OCI-LY7 (cell line): ENCODE measurements at regions not wholly inside any gene's neighbourhood (a gene's known extent, or its start where the extent isn't known, plus 50 kb on each side); places are given as distances from the start of the nearest gene placed in this dataset.
A peak's percentile ranks its signal among the peaks of the same experiment; 100 is the strongest.

Experiments used
- BruUV-seq: library from RNA; stranded (reverse); fragments of 400-500 nt; replicated peaks from 2 replicates; lab custom pipeline; 2021; lab: Mats Ljungman, UMichigan
- CTCF ChIA-PET: fragments of 300-600 bp; sonication (Branson Sonifier 250); formaldehyde crosslinking; loops from one replicate; lab custom pipeline; 2022; ENCODE audit warnings: antibody characterized with exemption; ENCODE audit not compliant: unreplicated experiment; lab: Charles Lee
- POLR2A ChIA-PET: fragments of 300-600 bp; sonication (Branson Sonifier 250); formaldehyde crosslinking; loops from one replicate; lab custom pipeline; 2022; ENCODE audit warnings: antibody characterized with exemption; lab: Charles Lee
- DNase-seq: peaks from one replicate; pipeline ENCODE4 v3.0.0-alpha.2; 2015; ENCODE audit warnings: low spot score
- H2AFZ ChIP-seq: fragments of 200-600 bp; sonication (generic), shearing (Covaris generic); 2 replicates; pipeline ENCODE4 v1.6.1; 2014; ENCODE audit warnings: mild to moderate bottlenecking, antibody characterized with exemption, low read length, moderate library complexity
- H3K27ac ChIP-seq: fragments of 200-600 bp; sonication (generic); 2 replicates; pipeline ENCODE4 v1.5.1; 2014; ENCODE audit warnings: mixed run types, low read depth, mild to moderate bottlenecking, moderate library complexity, low read length, inconsistent platforms; ENCODE audit not compliant: poor library complexity, severe bottlenecking
- H3K36me3 ChIP-seq: fragments of 200-600 bp; sonication (generic); 2 replicates; pipeline ENCODE4 v1.6.1; 2014; ENCODE audit warnings: mild to moderate bottlenecking, antibody characterized with exemption, low read length, moderate library complexity, mixed read lengths; ENCODE audit not compliant: insufficient read depth
- H3K4me1 ChIP-seq: fragments of 200-600 bp; sonication (generic); 2 replicates; pipeline ENCODE4 v1.5.1; 2014; ENCODE audit warnings: mild to moderate bottlenecking, low read length; ENCODE audit not compliant: insufficient read depth, poor library complexity, severe bottlenecking
- H3K4me2 ChIP-seq: fragments of 200-600 bp; sonication (generic); 2 replicates; pipeline ENCODE4 v1.6.1; 2014; ENCODE audit warnings: mild to moderate bottlenecking, low read length
- H3K4me3 ChIP-seq: fragments of 200-600 bp; sonication (generic); 2 replicates; pipeline ENCODE4 v1.5.1; 2014; ENCODE audit warnings: mild to moderate bottlenecking, low read depth, low read length; ENCODE audit not compliant: poor library complexity, severe bottlenecking
- H3K79me2 ChIP-seq: fragments of 200-600 bp; sonication (generic); 2 replicates; pipeline ENCODE4 v1.6.1; 2016; ENCODE audit warnings: low read depth, mild to moderate bottlenecking, low read length, moderate library complexity, mixed read lengths; ENCODE audit not compliant: insufficient read depth
- H3K9me2 ChIP-seq: fragments of 200-600 bp; sonication (generic); 2 replicates; pipeline ENCODE4 v1.6.1; 2016; ENCODE audit warnings: mild to moderate bottlenecking, low read length, mixed read lengths; ENCODE audit not compliant: insufficient read depth
- H3K9me3 ChIP-seq: fragments of 200-600 bp; sonication (generic); 2 replicates; pipeline ENCODE4 v1.6.1; 2014; ENCODE audit warnings: mild to moderate bottlenecking, mixed run types, low read length, mixed read lengths
- H4K20me1 ChIP-seq: fragments of 200-600 bp; sonication (generic); 2 replicates; pipeline ENCODE4 v1.6.1; 2014; ENCODE audit warnings: mild to moderate bottlenecking, antibody characterized with exemption, low read length, moderate library complexity, mixed read lengths; ENCODE audit not compliant: insufficient read depth
- EZH2phosphoT487 ChIP-seq: fragments of 200-600 bp; sonication (generic); IDR thresholded peaks from 2 replicates; pipeline ENCODE4 v1.6.1; 2018; ENCODE audit warnings: low read depth, borderline replicate concordance, mild to moderate bottlenecking, mixed run types, antibody characterized with exemption, low read length, moderate library complexity, mixed read lengths
- intact Hi-C: fragments of 100-400 bp; cut with micrococcal nuclease; formaldehyde crosslinking; loops from one replicate; pipeline ENCODE4 v1.10.0; 2022; ENCODE audit not compliant: unreplicated experiment
- TF ChIP-seq, protein P1 (sequence below): fragments of 200-600 bp; sonication (generic); conservative IDR thresholded peaks from 2 replicates; pipeline ENCODE4 v1.5.1; 2014; ENCODE audit warnings: mild to moderate bottlenecking, antibody characterized with exemption, low read length, moderate library complexity, mixed read lengths

DNA sequence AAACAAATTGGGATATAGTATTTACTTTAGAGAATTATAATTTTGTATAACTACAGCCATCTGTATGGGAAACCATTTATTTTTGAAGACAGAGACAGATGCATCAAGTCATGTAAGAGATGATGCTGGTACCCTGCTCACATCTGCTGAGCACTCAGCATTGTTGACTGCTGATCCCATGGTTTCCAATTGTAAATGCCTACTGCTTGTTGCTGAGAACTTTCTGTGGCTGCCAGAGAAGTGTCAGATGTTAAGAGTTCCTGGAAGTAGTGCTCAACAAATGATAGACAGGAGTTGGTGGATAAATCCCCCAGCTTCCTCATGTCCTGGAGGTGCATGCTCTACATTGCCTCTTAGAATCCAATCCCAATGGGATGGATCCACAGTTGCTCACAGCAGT lies 167.1 kb downstream of the OXSM start:
- Histone ChIP-seq H2AFZ (no peak overlapping the region), H3K9me3 (no peaks in the 10 kb centered on the region), H3K4me1 (no peaks in the 10 kb centered on the region), H3K27ac (no peak overlapping the region), H3K4me2 (no peak overlapping the region), H4K20me1 (no peaks in the 10 kb centered on the region), H3K36me3 (no peaks in the 10 kb centered on the region), H3K9me2 (no peaks in the 10 kb centered on the region), H3K4me3 (no peak overlapping the region), H3K79me2 (no peaks in the 10 kb centered on the region)
- no peak for DNase-seq
- TF ChIP-seq, protein P1, sequence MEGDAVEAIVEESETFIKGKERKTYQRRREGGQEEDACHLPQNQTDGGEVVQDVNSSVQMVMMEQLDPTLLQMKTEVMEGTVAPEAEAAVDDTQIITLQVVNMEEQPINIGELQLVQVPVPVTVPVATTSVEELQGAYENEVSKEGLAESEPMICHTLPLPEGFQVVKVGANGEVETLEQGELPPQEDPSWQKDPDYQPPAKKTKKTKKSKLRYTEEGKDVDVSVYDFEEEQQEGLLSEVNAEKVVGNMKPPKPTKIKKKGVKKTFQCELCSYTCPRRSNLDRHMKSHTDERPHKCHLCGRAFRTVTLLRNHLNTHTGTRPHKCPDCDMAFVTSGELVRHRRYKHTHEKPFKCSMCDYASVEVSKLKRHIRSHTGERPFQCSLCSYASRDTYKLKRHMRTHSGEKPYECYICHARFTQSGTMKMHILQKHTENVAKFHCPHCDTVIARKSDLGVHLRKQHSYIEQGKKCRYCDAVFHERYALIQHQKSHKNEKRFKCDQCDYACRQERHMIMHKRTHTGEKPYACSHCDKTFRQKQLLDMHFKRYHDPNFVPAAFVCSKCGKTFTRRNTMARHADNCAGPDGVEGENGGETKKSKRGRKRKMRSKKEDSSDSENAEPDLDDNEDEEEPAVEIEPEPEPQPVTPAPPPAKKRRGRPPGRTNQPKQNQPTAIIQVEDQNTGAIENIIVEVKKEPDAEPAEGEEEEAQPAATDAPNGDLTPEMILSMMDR: no peak
- TF ChIP-seq EZH2phosphoT487: no peak
- ChIA-PET CTCF (no interaction called here), POLR2A (no interaction called here)
- BruUV-seq: no TSS peak
- intact Hi-C loops: no loop called here

DNA sequence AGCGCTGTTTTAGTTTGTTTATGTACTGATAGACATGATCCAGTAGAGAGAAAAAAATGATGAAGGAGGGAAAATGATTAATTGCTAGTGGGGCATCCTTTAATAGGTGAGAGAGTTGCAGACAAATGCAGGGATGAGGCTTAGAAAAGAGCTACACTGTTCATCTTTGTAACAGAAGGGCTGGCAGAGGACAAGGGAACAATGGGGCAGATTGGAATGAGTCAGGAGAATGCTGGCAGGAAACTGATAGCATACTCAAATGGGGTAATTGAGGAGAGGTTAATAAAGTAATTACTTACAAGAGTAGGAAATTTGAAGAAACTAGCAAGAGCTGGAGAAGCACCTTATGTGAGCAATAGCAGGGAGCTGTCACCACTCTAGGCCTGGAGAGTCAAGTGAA lies 170.9 kb downstream of the OXSM start:
- Histone ChIP-seq H2AFZ (no peak overlapping the region), H3K9me3 (no peaks in the 10 kb centered on the region), H3K4me3 (no peak overlapping the region), H4K20me1 (no peaks in the 10 kb centered on the region), H3K4me2 (no peak overlapping the region), H3K79me2 (no peaks in the 10 kb centered on the region), H3K9me2 (no peaks in the 10 kb centered on the region), H3K36me3 (no peaks in the 10 kb centered on the region), H3K4me1 (no peaks in the 10 kb centered on the region), H3K27ac (no peak overlapping the region)
- POLR2A ChIA-PET: no interaction called here
- CTCF ChIA-PET: no interaction called here
- no peak for TF ChIP-seq EZH2phosphoT487
- TF ChIP-seq, protein P1: no peak
- BruUV-seq: no TSS peak
- intact Hi-C loops: no loop called here
- DNase-seq: no peak

DNA sequence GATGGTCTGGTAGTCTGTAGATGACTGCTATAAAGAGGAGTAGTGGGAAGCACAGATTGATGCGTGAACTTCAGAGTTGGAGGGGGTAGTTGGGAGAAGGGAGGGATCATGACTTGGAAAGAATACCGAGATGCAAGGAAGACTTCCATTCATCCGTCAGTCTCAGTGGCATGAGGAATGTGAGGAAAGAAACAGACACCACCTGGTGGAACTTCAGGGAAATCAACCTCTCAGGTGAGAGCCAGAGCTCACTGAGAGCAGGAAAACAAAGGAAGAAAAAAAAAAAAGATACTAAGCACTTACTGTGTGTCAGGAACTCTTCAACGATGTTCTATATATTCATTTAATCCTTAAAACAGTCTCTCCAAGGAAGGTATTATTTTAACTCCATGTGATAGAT lies 172.4 kb downstream of the OXSM start:
- CTCF ChIA-PET: no interaction called here
- no TSS peak for BruUV-seq

More for the DNA sequence above, 172.4 kb downstream of the OXSM start:
- intact Hi-C loops: no loop called here
- peak; percentile 4 for DNase-seq
- no peaks in the 10 kb centered on the region for H3K4me1 ChIP-seq
- no peaks in the 10 kb centered on the region for H3K9me2 ChIP-seq
- H3K79me2 ChIP-seq: no peaks in the 10 kb centered on the region
- no peaks in the 10 kb centered on the region for H3K9me3 ChIP-seq
- TF ChIP-seq, protein P1: peak; percentile 49; the same call in 1 of the 2 replicates
- TF ChIP-seq EZH2phosphoT487: no peak
- H2AFZ ChIP-seq: no peak overlapping the region
- H3K27ac ChIP-seq: no peak overlapping the region
- H4K20me1 ChIP-seq: no peaks in the 10 kb centered on the region
- no peaks in the 10 kb centered on the region for H3K36me3 ChIP-seq
- H3K4me2 ChIP-seq: no peak overlapping the region
- POLR2A ChIA-PET: interaction anchor here (0.6 kb wide), 1 partner anchor 24 kb away, joined by 3 read pairs; no protein-coding TSS in a partner anchor
- H3K4me3 ChIP-seq: no peak overlapping the region
